ENCODE measurements at regions not wholly inside any gene's neighbourhood (a gene's known extent, or its start where the extent isn't known, plus 50 kb on each side); places are given as distances from the start of the nearest gene placed in this dataset.

GRCh38 chr10:61135276-61135721 is 191.3 kb upstream of the RHOBTB1 start:
- no peak for DNase-seq
- FAIRE-seq: no peak
- 42 to 62% (median 44%) methylated on average over 3 of the region's 3 CpGs for WGBS, 3 donors
- Histone ChIP-seq H3K27me3 (ENCODE audit: control insufficient read depth in 3 of 3, insufficient read depth in 3 of 3, low read length in 3 of 3) (no peaks in the 10 kb centered on the region), H3K27ac (ENCODE audit: low read depth in 1 of 3, low read length in 2 of 3) (no peak overlapping the region), H3K4me1 (ENCODE audit: control insufficient read depth in 3 of 3, insufficient read depth in 2 of 3, low read depth in 1 of 3, low read length in 2 of 3) (no peaks in the 10 kb centered on the region), H3K36me3 (ENCODE audit: control insufficient read depth in 3 of 3, insufficient read depth in 2 of 3, low read depth in 1 of 3, low read length in 3 of 3) (no peaks in the 10 kb centered on the region), H3K9me3 (ENCODE audit: control insufficient read depth in 2 of 2, insufficient read depth in 1 of 2, low read depth in 1 of 2, low read length in 1 of 2) (no peaks in the 10 kb centered on the region), H3K4me3 (ENCODE audit: low read depth in 1 of 3, low read length in 3 of 3) (no peak overlapping the region)

DNA sequence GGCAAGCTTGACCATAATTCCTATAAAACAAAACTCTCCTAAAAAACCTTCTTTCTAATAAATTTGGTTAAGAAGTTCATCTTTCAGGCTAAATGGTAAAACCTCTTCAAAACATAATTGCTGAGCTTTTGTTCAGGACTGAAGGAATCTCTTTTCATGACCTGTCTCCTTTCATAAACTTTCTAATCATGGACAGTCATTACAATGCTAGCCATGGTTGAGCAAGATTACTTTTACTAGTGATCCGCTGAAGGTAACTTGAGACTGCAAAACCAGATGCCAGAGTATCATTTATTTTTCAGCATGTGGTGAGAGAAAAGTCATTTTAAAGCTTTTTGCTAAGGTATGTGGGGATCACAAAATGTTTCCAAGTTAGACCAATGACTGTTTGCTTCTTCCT is 186.4 kb upstream of the RHOBTB1 start:
- FAIRE-seq (no peak), DNase-seq (no peak)
- 91 to 92% (median 92%) methylated on average over 1 of the region's 1 CpG for WGBS, 3 donors

GRCh38 chr10:61128196-61128595 is 184.2 kb upstream of the RHOBTB1 start:
- no peak overlapping the region for H3K27ac ChIP-seq (ENCODE audit: low read depth in 1 of 3, low read length in 2 of 3)
- no peaks in the 10 kb centered on the region for H3K4me1 ChIP-seq (ENCODE audit: control insufficient read depth in 3 of 3, insufficient read depth in 2 of 3, low read depth in 1 of 3, low read length in 2 of 3)
- H3K4me3 ChIP-seq (ENCODE audit: low read depth in 1 of 3, low read length in 3 of 3): no peak overlapping the region
- H3K36me3 ChIP-seq (ENCODE audit: control insufficient read depth in 3 of 3, insufficient read depth in 2 of 3, low read depth in 1 of 3, low read length in 3 of 3): no peaks in the 10 kb centered on the region
- H3K27me3 ChIP-seq (ENCODE audit: control insufficient read depth in 3 of 3, insufficient read depth in 3 of 3, low read length in 3 of 3): no peaks in the 10 kb centered on the region
- DNase-seq (no peak), FAIRE-seq (no peak)
- H3K9me3 ChIP-seq (ENCODE audit: control insufficient read depth in 2 of 2, insufficient read depth in 1 of 2, low read depth in 1 of 2, low read length in 1 of 2): no peaks in the 10 kb centered on the region

More for the DNA sequence above, 186.4 kb upstream of the RHOBTB1 start:
- no peaks in the 10 kb centered on the region for H3K36me3 ChIP-seq (ENCODE audit: control insufficient read depth in 3 of 3, insufficient read depth in 2 of 3, low read depth in 1 of 3, low read length in 3 of 3)
- no peak overlapping the region for H3K27ac ChIP-seq (ENCODE audit: low read depth in 1 of 3, low read length in 2 of 3)
- no peak overlapping the region for H3K4me3 ChIP-seq (ENCODE audit: low read depth in 1 of 3, low read length in 3 of 3)
- no peaks in the 10 kb centered on the region for H3K9me3 ChIP-seq (ENCODE audit: control insufficient read depth in 2 of 2, insufficient read depth in 1 of 2, low read depth in 1 of 2, low read length in 1 of 2)
- no peaks in the 10 kb centered on the region for H3K27me3 ChIP-seq (ENCODE audit: control insufficient read depth in 3 of 3, insufficient read depth in 3 of 3, low read length in 3 of 3)
- no peaks in the 10 kb centered on the region for H3K4me1 ChIP-seq (ENCODE audit: control insufficient read depth in 3 of 3, insufficient read depth in 2 of 3, low read depth in 1 of 3, low read length in 2 of 3)

- DNase-seq: no peak
- no peak overlapping the region for H3K4me3 ChIP-seq (ENCODE audit: low read depth in 1 of 3, low read length in 3 of 3)
- H3K4me1 ChIP-seq (ENCODE audit: control insufficient read depth in 3 of 3, insufficient read depth in 2 of 3, low read depth in 1 of 3, low read length in 2 of 3): no peaks in the 10 kb centered on the region
- no peaks in the 10 kb centered on the region for H3K36me3 ChIP-seq (ENCODE audit: control insufficient read depth in 3 of 3, insufficient read depth in 2 of 3, low read depth in 1 of 3, low read length in 3 of 3)
- no peaks in the 10 kb centered on the region for H3K27me3 ChIP-seq (ENCODE audit: control insufficient read depth in 3 of 3, insufficient read depth in 3 of 3, low read length in 3 of 3)
- 36 to 51% (median 43%) methylated on average over 3 of the region's 3 CpGs for WGBS, 3 donors
- H3K9me3 ChIP-seq (ENCODE audit: control insufficient read depth in 2 of 2, insufficient read depth in 1 of 2, low read depth in 1 of 2, low read length in 1 of 2): no peaks in the 10 kb centered on the region
- FAIRE-seq: no peak
- H3K27ac ChIP-seq (ENCODE audit: low read depth in 1 of 3, low read length in 2 of 3): no peak overlapping the region
Measured at GRCh38 chr10:61125560-61126170, 181.7 kb upstream of the RHOBTB1 start.

- H3K4me3 ChIP-seq (ENCODE audit: low read depth in 1 of 3, low read length in 3 of 3): no peak overlapping the region
- 76 to 87% (median 77%) methylated on average over 6 of the region's 6 CpGs for whole genome bisulfite sequencing, 3 donors
- H3K4me1 ChIP-seq (ENCODE audit: control insufficient read depth in 3 of 3, insufficient read depth in 2 of 3, low read depth in 1 of 3, low read length in 2 of 3): no peaks in the 10 kb centered on the region
- DNase-seq (no peak), FAIRE-seq (no peak)
- no peaks in the 10 kb centered on the region for H3K9me3 ChIP-seq (ENCODE audit: control insufficient read depth in 2 of 2, insufficient read depth in 1 of 2, low read depth in 1 of 2, low read length in 1 of 2)
- H3K36me3 ChIP-seq (ENCODE audit: control insufficient read depth in 3 of 3, insufficient read depth in 2 of 3, low read depth in 1 of 3, low read length in 3 of 3): no peaks in the 10 kb centered on the region
- H3K27me3 ChIP-seq (ENCODE audit: control insufficient read depth in 3 of 3, insufficient read depth in 3 of 3, low read length in 3 of 3): no peaks in the 10 kb centered on the region
- H3K27ac ChIP-seq (ENCODE audit: low read depth in 1 of 3, low read length in 2 of 3): no peak overlapping the region
Measured at GRCh38 chr10:61124756-61125530, 181.0 kb upstream of the RHOBTB1 start.

DNA sequence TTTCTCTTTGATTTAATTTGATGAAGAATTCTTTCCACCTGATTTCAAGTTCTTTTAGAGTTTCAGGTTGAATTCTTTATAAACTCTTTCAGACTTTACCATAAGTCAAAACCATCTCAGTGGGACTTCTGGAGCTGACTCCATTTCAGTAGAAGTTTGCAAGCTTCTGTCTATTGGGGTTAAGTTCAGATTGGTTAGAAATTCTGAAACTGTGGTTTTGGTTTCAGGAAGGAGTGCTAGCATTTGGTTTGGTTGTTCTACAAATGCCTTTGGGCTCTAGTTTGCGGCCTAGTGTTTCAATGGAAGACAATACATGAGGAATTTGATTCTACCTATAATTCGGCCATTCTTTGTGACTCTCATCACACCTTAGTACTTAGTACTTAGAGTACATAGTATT is 176.8 kb upstream of the RHOBTB1 start:
- no peak overlapping the region for H3K4me3 ChIP-seq (ENCODE audit: low read depth in 1 of 3, low read length in 3 of 3)
- DNase-seq (no peak), FAIRE-seq (no peak)
- WGBS, 3 donors: 82 to 84% (median 83%) methylated on average over 2 of the region's 2 CpGs
- H3K4me1 ChIP-seq (ENCODE audit: control insufficient read depth in 3 of 3, insufficient read depth in 2 of 3, low read depth in 1 of 3, low read length in 2 of 3): no peaks in the 10 kb centered on the region
- H3K36me3 ChIP-seq (ENCODE audit: control insufficient read depth in 3 of 3, insufficient read depth in 2 of 3, low read depth in 1 of 3, low read length in 3 of 3): no peaks in the 10 kb centered on the region
- H3K27ac ChIP-seq (ENCODE audit: low read depth in 1 of 3, low read length in 2 of 3): no peak overlapping the region
- H3K9me3 ChIP-seq (ENCODE audit: control insufficient read depth in 2 of 2, insufficient read depth in 1 of 2, low read depth in 1 of 2, low read length in 1 of 2): no peaks in the 10 kb centered on the region
- no peaks in the 10 kb centered on the region for H3K27me3 ChIP-seq (ENCODE audit: control insufficient read depth in 3 of 3, insufficient read depth in 3 of 3, low read length in 3 of 3)

DNA sequence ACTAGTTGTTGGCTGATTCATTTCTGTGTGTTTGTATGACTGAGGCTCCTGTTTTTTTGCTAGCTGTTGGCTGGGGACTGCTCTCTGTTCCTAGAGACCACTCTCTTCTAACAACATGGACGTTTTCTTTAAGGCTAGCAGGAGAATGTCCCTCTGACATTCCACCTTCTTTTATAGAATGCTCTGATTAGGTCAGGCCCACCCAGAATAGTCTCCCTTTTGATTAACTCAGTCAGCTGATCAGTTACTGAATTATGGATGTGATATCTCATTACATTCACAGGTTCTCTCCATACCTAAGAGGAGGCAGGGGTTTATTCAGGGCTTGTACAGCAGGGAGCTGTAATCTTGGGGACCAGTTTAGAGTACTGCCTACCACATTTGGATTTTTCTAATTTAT is 175.6 kb upstream of the RHOBTB1 start:
- no peak overlapping the region for H3K27ac ChIP-seq (ENCODE audit: low read depth in 1 of 3, low read length in 2 of 3)
- no peaks in the 10 kb centered on the region for H3K4me1 ChIP-seq (ENCODE audit: control insufficient read depth in 3 of 3, insufficient read depth in 2 of 3, low read depth in 1 of 3, low read length in 2 of 3)
- H3K36me3 ChIP-seq (ENCODE audit: control insufficient read depth in 3 of 3, insufficient read depth in 2 of 3, low read depth in 1 of 3, low read length in 3 of 3): no peaks in the 10 kb centered on the region
- no peak overlapping the region for H3K4me3 ChIP-seq (ENCODE audit: low read depth in 1 of 3, low read length in 3 of 3)
- H3K9me3 ChIP-seq (ENCODE audit: control insufficient read depth in 2 of 2, insufficient read depth in 1 of 2, low read depth in 1 of 2, low read length in 1 of 2): no peaks in the 10 kb centered on the region
- H3K27me3 ChIP-seq (ENCODE audit: control insufficient read depth in 3 of 3, insufficient read depth in 3 of 3, low read length in 3 of 3): no peaks in the 10 kb centered on the region
- FAIRE-seq (no peak), DNase-seq (no peak)
- WGBS, 3 donors: 32 to 75% (median 59%) methylated on average over 1 of the region's 1 CpG

DNA sequence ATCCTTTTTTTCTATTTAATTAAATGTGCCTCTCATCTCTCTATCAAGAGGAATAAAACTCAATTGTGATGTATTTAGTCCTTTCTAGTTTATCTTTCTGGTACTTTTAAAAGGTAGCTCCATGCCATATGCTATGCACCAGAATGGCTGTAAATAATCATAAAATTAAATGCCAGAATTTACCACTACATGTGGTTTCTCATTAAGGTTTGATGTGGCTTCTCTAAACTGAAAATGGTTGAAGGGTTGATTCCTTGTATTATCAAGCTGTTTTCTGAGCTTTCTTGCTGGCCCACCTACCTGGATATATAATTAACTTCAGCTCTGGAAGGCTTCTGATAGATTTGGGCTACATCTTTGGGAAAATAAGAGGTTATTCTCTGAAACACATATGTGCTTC is 171.9 kb upstream of the RHOBTB1 start:
- Histone ChIP-seq H3K4me1 (ENCODE audit: control insufficient read depth in 3 of 3, insufficient read depth in 2 of 3, low read depth in 1 of 3, low read length in 2 of 3) (no peaks in the 10 kb centered on the region), H3K9me3 (ENCODE audit: control insufficient read depth in 2 of 2, insufficient read depth in 1 of 2, low read depth in 1 of 2, low read length in 1 of 2) (no peaks in the 10 kb centered on the region), H3K36me3 (ENCODE audit: control insufficient read depth in 3 of 3, insufficient read depth in 2 of 3, low read depth in 1 of 3, low read length in 3 of 3) (no peaks in the 10 kb centered on the region), H3K4me3 (ENCODE audit: low read depth in 1 of 3, low read length in 3 of 3) (no peak overlapping the region), H3K27me3 (ENCODE audit: control insufficient read depth in 3 of 3, insufficient read depth in 3 of 3, low read length in 3 of 3) (no peaks in the 10 kb centered on the region), H3K27ac (ENCODE audit: low read depth in 1 of 3, low read length in 2 of 3) (no peak overlapping the region)
- DNase-seq: no peak
- no peak for FAIRE-seq

GRCh38 chr10:61112771-61113170 is 168.8 kb upstream of the RHOBTB1 start:
- FAIRE-seq (no peak), DNase-seq (no peak)

More at GRCh38 chr10:61112771-61113170, 168.8 kb upstream of the RHOBTB1 start:
- H3K9me3 ChIP-seq (ENCODE audit: control insufficient read depth in 2 of 2, insufficient read depth in 1 of 2, low read depth in 1 of 2, low read length in 1 of 2): no peaks in the 10 kb centered on the region
- H3K4me1 ChIP-seq (ENCODE audit: control insufficient read depth in 3 of 3, insufficient read depth in 2 of 3, low read depth in 1 of 3, low read length in 2 of 3): no peaks in the 10 kb centered on the region
- no peak overlapping the region for H3K4me3 ChIP-seq (ENCODE audit: low read depth in 1 of 3, low read length in 3 of 3)
- no peaks in the 10 kb centered on the region for H3K27me3 ChIP-seq (ENCODE audit: control insufficient read depth in 3 of 3, insufficient read depth in 3 of 3, low read length in 3 of 3)
- H3K36me3 ChIP-seq (ENCODE audit: control insufficient read depth in 3 of 3, insufficient read depth in 2 of 3, low read depth in 1 of 3, low read length in 3 of 3): no peaks in the 10 kb centered on the region
- no peak overlapping the region for H3K27ac ChIP-seq (ENCODE audit: low read depth in 1 of 3, low read length in 2 of 3)

Measured in small intestine (tissue), 7 donors.